ENCODE measurements at regions not wholly inside any gene's neighbourhood (a gene's known extent, or its start where the extent isn't known, plus 50 kb on each side); places are given as distances from the start of the nearest gene placed in this dataset.

- TF ChIP-seq, protein P1, sequence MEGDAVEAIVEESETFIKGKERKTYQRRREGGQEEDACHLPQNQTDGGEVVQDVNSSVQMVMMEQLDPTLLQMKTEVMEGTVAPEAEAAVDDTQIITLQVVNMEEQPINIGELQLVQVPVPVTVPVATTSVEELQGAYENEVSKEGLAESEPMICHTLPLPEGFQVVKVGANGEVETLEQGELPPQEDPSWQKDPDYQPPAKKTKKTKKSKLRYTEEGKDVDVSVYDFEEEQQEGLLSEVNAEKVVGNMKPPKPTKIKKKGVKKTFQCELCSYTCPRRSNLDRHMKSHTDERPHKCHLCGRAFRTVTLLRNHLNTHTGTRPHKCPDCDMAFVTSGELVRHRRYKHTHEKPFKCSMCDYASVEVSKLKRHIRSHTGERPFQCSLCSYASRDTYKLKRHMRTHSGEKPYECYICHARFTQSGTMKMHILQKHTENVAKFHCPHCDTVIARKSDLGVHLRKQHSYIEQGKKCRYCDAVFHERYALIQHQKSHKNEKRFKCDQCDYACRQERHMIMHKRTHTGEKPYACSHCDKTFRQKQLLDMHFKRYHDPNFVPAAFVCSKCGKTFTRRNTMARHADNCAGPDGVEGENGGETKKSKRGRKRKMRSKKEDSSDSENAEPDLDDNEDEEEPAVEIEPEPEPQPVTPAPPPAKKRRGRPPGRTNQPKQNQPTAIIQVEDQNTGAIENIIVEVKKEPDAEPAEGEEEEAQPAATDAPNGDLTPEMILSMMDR (IDR thresholded peaks at IDR 0.05; ENCODE audit: insufficient read depth, low read depth, low read length) = no peak
- no peak for TF ChIP-seq EZH2 (IDR thresholded peaks at IDR 0.05; ENCODE audit: insufficient read depth, low read length)
Measured at GRCh38 chr3:182111967-182112366, 400.2 kb downstream of the SOX2 start.

Data from astrocyte (in vitro differentiated cells and primary cell).